Tibial nerve (tissue), 4 donors: ENCODE measurements at regions not wholly inside any gene's neighbourhood (a gene's known extent, or its start where the extent isn't known, plus 50 kb on each side); places are given as distances from the start of the nearest gene placed in this dataset.

Source experiments
- EP300 ChIP-seq, 2 donors: sonication (generic); formaldehyde crosslinking; IDR thresholded peaks; one replicate each; pipeline ENCODE4 v1.6.1; 2017; ENCODE audit warnings: antibody characterized with exemption in 2 of 2, mild to moderate bottlenecking in 1 of 2
- POLR2A ChIP-seq, 2 donors: fragments of 450-650 bp; IDR thresholded peaks; one replicate each; pipeline ENCODE4 v1.6.1; 2017; ENCODE audit warnings: antibody characterized with exemption in 2 of 2, mild to moderate bottlenecking in 2 of 2, moderate library complexity in 2 of 2
- TF ChIP-seq, protein P1 (sequence below), 5 experiments: fragments of 200-600 bp in 3 of 5; fragments of 450-650 bp in 2 of 5; sonication (generic) in 3 of 5; IDR thresholded peaks; one replicate each; pipeline ENCODE4 v1.5.1; 2016 to 2019; ENCODE audit warnings: antibody characterized with exemption in 5 of 5, mild to moderate bottlenecking in 3 of 5, moderate library complexity in 2 of 5

DNA sequence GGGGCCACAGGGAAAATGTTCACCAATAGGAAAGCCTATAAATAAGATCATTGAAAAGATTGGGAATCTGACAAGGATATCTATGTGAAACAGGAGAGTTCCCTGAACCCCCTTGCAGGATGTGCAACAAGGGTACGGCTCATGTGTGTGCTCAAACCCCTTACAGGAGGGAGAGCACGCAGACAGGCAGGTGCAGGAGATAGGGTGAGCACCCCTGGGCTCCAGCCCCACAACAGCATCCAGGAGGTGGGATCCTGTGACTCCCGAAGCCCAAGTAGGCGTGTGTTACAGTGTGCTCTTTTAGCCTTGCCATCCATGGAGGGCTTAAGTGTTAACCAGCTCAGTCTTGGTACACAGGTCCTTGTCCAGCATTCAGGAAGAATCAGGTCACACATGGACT, 204.2 kb downstream of the BMP7 start:
- TF ChIP-seq, protein P1, sequence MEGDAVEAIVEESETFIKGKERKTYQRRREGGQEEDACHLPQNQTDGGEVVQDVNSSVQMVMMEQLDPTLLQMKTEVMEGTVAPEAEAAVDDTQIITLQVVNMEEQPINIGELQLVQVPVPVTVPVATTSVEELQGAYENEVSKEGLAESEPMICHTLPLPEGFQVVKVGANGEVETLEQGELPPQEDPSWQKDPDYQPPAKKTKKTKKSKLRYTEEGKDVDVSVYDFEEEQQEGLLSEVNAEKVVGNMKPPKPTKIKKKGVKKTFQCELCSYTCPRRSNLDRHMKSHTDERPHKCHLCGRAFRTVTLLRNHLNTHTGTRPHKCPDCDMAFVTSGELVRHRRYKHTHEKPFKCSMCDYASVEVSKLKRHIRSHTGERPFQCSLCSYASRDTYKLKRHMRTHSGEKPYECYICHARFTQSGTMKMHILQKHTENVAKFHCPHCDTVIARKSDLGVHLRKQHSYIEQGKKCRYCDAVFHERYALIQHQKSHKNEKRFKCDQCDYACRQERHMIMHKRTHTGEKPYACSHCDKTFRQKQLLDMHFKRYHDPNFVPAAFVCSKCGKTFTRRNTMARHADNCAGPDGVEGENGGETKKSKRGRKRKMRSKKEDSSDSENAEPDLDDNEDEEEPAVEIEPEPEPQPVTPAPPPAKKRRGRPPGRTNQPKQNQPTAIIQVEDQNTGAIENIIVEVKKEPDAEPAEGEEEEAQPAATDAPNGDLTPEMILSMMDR (IDR thresholded peaks at IDR 0.05): no peak
- TF ChIP-seq POLR2A (IDR thresholded peaks at IDR 0.05) (no peak), EP300 (IDR thresholded peaks at IDR 0.05) (no peak)
